GM23338 (cell line): ENCODE measurements at regions not wholly inside any gene's neighbourhood (a gene's known extent, or its start where the extent isn't known, plus 50 kb on each side); places are given as distances from the start of the nearest gene placed in this dataset.

Experiments
- ATAC-seq: fragments of 200-7000 bp; cut with Tn5 transposase; 3 replicates; pipeline ENCODE4 v1.9.1; 2020
- DNase-seq: peaks from one replicate; pipeline ENCODE4 v3.0.0-alpha.2; 2015; ENCODE audit warnings: low spot score
- H2AFZ ChIP-seq: fragments of 200-600 bp; sonication (generic); 2 replicates; pipeline ENCODE4 v1.8.0; 2016; ENCODE audit warnings: antibody characterized with exemption, mild to moderate bottlenecking, moderate library complexity
- H3F3A ChIP-seq: fragments of 200-600 bp; sonication (generic); replicated peaks from 2 replicates; pipeline ENCODE4 v1.8.0; 2017; ENCODE audit warnings: antibody characterized with exemption, mixed run types, low read depth
- H3K27ac ChIP-seq: fragments of 200-600 bp; sonication (generic); 2 replicates; pipeline ENCODE4 v1.6.1; 2016; ENCODE audit warnings: low read depth
- H3K27me3 ChIP-seq: fragments of 200-600 bp; sonication (generic); 2 replicates; pipeline ENCODE4 v1.8.0; 2016; ENCODE audit warnings: mild to moderate bottlenecking, mixed run types, moderate library complexity; ENCODE audit not compliant: insufficient read depth
- H3K36me3 ChIP-seq: fragments of 200-600 bp; sonication (generic); 2 replicates; pipeline ENCODE4 v1.8.0; 2016; ENCODE audit warnings: mild to moderate bottlenecking; ENCODE audit not compliant: insufficient read depth
- H3K4me1 ChIP-seq: fragments of 200-600 bp; sonication (generic); 2 replicates; pipeline ENCODE4 v1.8.0; 2016; ENCODE audit warnings: mild to moderate bottlenecking, moderate library complexity; ENCODE audit not compliant: insufficient read depth
- H3K4me2 ChIP-seq: fragments of 200-600 bp; sonication (generic); 2 replicates; pipeline ENCODE4 v1.7.1; 2017; ENCODE audit warnings: mixed run types
- H3K4me3 ChIP-seq: fragments of 200-600 bp; sonication (generic); 2 replicates; pipeline ENCODE4 v1.6.1; 2016; ENCODE audit warnings: mixed run types
- H3K79me2 ChIP-seq: fragments of 200-600 bp; sonication (generic); replicated peaks from 2 replicates; pipeline ENCODE4 v1.8.0; 2017; ENCODE audit warnings: mild to moderate bottlenecking; ENCODE audit not compliant: insufficient read depth
- H3K9me2 ChIP-seq: fragments of 200-600 bp; sonication (generic); 2 replicates; pipeline ENCODE4 v1.8.0; 2017; ENCODE audit not compliant: insufficient read depth
- H4K20me1 ChIP-seq: fragments of 200-600 bp; sonication (generic); replicated peaks from 2 replicates; pipeline ENCODE4 v1.8.0; 2017; ENCODE audit warnings: mild to moderate bottlenecking; ENCODE audit not compliant: insufficient read depth
- H3K27ac Mint-ChIP-seq: 2 replicates; pipeline ENCODE4 v1.8.0; 2020; ENCODE audit warnings: inconsistent platforms, mild to moderate bottlenecking, moderate library complexity, mixed read lengths
- H3K27me3 Mint-ChIP-seq: 3 replicates; pipeline ENCODE4 v1.8.0; 2022; ENCODE audit warnings: low read depth, mild to moderate bottlenecking, moderate library complexity, mixed read lengths, inconsistent platforms; ENCODE audit not compliant: insufficient read depth, poor library complexity
- H3K36me3 Mint-ChIP-seq: 3 replicates; pipeline ENCODE4 v1.8.0; 2021; ENCODE audit warnings: low read depth, mild to moderate bottlenecking, inconsistent platforms, moderate library complexity, mixed read lengths
- H3K4me1 Mint-ChIP-seq: 3 replicates; pipeline ENCODE4 v1.8.0; 2020; ENCODE audit warnings: mild to moderate bottlenecking, inconsistent platforms, mixed read lengths
- H3K4me3 Mint-ChIP-seq: 3 replicates; pipeline ENCODE4 v1.8.0; 2021; ENCODE audit warnings: moderate library complexity, mild to moderate bottlenecking, inconsistent platforms, mixed read lengths
- H3K9me3 Mint-ChIP-seq: 3 replicates; pipeline ENCODE4 v1.8.0; 2020; ENCODE audit warnings: moderate library complexity, mild to moderate bottlenecking, inconsistent platforms, mixed read lengths
- CREB1 ChIP-seq: fragments of 250-450 bp; sonication (Bioruptor Pico); IDR thresholded peaks from 2 replicates; pipeline ENCODE4 v1.5.0; 2020; ENCODE audit warnings: low read depth, mild to moderate bottlenecking, moderate library complexity
- EZH2 ChIP-seq: fragments of 200-600 bp; sonication (generic); IDR thresholded peaks from one replicate; pipeline ENCODE4 v1.8.0; 2017; ENCODE audit warnings: antibody characterized with exemption, mild to moderate bottlenecking, low read depth; ENCODE audit not compliant: unreplicated experiment
- EZH2phosphoT487 ChIP-seq: fragments of 200-600 bp; sonication (generic); IDR thresholded peaks from one replicate; pipeline ENCODE4 v1.8.1; 2018; ENCODE audit warnings: antibody characterized with exemption; ENCODE audit not compliant: unreplicated experiment
- JUNB ChIP-seq: IDR thresholded peaks from one replicate; pipeline ENCODE4 v1.6.1; 2016; ENCODE audit warnings: antibody characterized with exemption; ENCODE audit not compliant: unreplicated experiment
- NANOG ChIP-seq: IDR thresholded peaks from 2 replicates; pipeline ENCODE4 v1.6.1; 2016; ENCODE audit warnings: antibody characterized with exemption, borderline replicate concordance
- POLR2AphosphoS5 ChIP-seq: IDR thresholded peaks from 2 replicates; pipeline ENCODE4 v1.6.1; 2016; ENCODE audit warnings: antibody characterized with exemption, low read depth
- STAT1 ChIP-seq: IDR thresholded peaks from one replicate; pipeline ENCODE4 v1.6.1; 2016; ENCODE audit warnings: antibody characterized with exemption; ENCODE audit not compliant: unreplicated experiment
- ZNF114 ChIP-seq: fragments of 250-450 bp; sonication (Bioruptor Pico); IDR thresholded peaks from 2 replicates; pipeline ENCODE4 v1.5.0; 2020; ENCODE audit warnings: mild to moderate bottlenecking, moderate library complexity
- ZNF331 ChIP-seq: fragments of 250-450 bp; sonication (Bioruptor Pico); IDR thresholded peaks from 2 replicates; pipeline ENCODE4 v1.5.0; 2020; ENCODE audit warnings: low read depth, mild to moderate bottlenecking, moderate library complexity
- TF ChIP-seq, protein P1 (sequence below): IDR thresholded peaks from one replicate; pipeline ENCODE4 v1.6.1; 2018; ENCODE audit warnings: antibody characterized with exemption; ENCODE audit not compliant: unreplicated experiment
- TF ChIP-seq, protein P2 (sequence below): fragments of 250-450 bp; sonication (Bioruptor Pico); IDR thresholded peaks from 2 replicates; pipeline ENCODE4 v1.5.0; 2020; ENCODE audit warnings: mild to moderate bottlenecking, moderate library complexity
- TF ChIP-seq, protein P3 (sequence below), 2 experiments: fragments of 200-600 bp in 1 of 2; sonication (generic) in 1 of 2; conservative IDR thresholded peaks; 2 replicates each; pipeline versions ENCODE4 v1.5.1 to v1.6.1; 2016 to 2017; ENCODE audit warnings: antibody characterized with exemption in 2 of 2, low read depth in 2 of 2, mild to moderate bottlenecking in 2 of 2, moderate library complexity in 1 of 2
- TF ChIP-seq, protein P4 (sequence below): IDR thresholded peaks from 2 replicates; pipeline ENCODE4 v1.6.1; 2016; ENCODE audit warnings: antibody characterized with exemption

DNA sequence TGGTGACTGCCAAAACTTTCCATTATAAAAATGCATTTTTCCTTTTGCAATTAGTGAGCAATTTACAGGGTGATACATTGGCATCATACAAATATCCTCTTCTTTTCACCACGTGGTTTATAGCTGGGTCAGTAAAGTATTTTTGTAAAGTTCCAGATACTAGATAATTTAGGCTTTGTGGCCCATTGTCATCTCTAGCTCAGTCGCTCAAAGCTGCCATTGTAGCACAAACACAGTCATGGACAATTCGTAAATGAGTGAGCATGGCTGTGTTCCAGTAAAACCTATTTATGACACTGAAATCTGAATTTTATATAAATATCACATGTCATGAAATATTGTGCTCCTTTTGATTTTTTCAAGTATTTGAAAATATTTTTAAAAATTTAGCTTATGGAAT is 162.9 kb downstream of the USP12 start:
- no peaks in the 10 kb centered on the region for H3K36me3 Mint-ChIP-seq
- DNase-seq = no peak
- Histone ChIP-seq H3K36me3 (no peaks in the 10 kb centered on the region), H3K79me2 (no peaks in the 10 kb centered on the region), H3K27me3 (peaks cover 21% of the 10 kb centered on the region; the same call in 1 of the 2 replicates), H3K4me1 (peaks cover 13% of the 10 kb centered on the region; the same call in 1 of the 2 replicates), H2AFZ (no peak overlapping the region), H3K27ac (no peak overlapping the region), H3K9me2 (no peaks in the 10 kb centered on the region), H3K4me3 (no peak overlapping the region), H3K4me2 (no peak overlapping the region), H4K20me1 (no peaks in the 10 kb centered on the region), H3F3A (no peaks in the 10 kb centered on the region; the same call in 1 of the 2 replicates)
- H3K27ac Mint-ChIP-seq = no peak overlapping the region
- TF ChIP-seq STAT1 (no peak), EZH2phosphoT487 (no peak), NANOG (no peak), POLR2AphosphoS5 (no peak), ZNF114 (CRISPR knock-in tag) (no peak), EZH2 (no peak), ZNF331 (no peak), JUNB (no peak), CREB1 (CRISPR knock-in tag) (no peak)
- TF ChIP-seq, protein P1, sequence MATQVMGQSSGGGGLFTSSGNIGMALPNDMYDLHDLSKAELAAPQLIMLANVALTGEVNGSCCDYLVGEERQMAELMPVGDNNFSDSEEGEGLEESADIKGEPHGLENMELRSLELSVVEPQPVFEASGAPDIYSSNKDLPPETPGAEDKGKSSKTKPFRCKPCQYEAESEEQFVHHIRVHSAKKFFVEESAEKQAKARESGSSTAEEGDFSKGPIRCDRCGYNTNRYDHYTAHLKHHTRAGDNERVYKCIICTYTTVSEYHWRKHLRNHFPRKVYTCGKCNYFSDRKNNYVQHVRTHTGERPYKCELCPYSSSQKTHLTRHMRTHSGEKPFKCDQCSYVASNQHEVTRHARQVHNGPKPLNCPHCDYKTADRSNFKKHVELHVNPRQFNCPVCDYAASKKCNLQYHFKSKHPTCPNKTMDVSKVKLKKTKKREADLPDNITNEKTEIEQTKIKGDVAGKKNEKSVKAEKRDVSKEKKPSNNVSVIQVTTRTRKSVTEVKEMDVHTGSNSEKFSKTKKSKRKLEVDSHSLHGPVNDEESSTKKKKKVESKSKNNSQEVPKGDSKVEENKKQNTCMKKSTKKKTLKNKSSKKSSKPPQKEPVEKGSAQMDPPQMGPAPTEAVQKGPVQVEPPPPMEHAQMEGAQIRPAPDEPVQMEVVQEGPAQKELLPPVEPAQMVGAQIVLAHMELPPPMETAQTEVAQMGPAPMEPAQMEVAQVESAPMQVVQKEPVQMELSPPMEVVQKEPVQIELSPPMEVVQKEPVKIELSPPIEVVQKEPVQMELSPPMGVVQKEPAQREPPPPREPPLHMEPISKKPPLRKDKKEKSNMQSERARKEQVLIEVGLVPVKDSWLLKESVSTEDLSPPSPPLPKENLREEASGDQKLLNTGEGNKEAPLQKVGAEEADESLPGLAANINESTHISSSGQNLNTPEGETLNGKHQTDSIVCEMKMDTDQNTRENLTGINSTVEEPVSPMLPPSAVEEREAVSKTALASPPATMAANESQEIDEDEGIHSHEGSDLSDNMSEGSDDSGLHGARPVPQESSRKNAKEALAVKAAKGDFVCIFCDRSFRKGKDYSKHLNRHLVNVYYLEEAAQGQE = no peak
- TF ChIP-seq, protein P2, sequence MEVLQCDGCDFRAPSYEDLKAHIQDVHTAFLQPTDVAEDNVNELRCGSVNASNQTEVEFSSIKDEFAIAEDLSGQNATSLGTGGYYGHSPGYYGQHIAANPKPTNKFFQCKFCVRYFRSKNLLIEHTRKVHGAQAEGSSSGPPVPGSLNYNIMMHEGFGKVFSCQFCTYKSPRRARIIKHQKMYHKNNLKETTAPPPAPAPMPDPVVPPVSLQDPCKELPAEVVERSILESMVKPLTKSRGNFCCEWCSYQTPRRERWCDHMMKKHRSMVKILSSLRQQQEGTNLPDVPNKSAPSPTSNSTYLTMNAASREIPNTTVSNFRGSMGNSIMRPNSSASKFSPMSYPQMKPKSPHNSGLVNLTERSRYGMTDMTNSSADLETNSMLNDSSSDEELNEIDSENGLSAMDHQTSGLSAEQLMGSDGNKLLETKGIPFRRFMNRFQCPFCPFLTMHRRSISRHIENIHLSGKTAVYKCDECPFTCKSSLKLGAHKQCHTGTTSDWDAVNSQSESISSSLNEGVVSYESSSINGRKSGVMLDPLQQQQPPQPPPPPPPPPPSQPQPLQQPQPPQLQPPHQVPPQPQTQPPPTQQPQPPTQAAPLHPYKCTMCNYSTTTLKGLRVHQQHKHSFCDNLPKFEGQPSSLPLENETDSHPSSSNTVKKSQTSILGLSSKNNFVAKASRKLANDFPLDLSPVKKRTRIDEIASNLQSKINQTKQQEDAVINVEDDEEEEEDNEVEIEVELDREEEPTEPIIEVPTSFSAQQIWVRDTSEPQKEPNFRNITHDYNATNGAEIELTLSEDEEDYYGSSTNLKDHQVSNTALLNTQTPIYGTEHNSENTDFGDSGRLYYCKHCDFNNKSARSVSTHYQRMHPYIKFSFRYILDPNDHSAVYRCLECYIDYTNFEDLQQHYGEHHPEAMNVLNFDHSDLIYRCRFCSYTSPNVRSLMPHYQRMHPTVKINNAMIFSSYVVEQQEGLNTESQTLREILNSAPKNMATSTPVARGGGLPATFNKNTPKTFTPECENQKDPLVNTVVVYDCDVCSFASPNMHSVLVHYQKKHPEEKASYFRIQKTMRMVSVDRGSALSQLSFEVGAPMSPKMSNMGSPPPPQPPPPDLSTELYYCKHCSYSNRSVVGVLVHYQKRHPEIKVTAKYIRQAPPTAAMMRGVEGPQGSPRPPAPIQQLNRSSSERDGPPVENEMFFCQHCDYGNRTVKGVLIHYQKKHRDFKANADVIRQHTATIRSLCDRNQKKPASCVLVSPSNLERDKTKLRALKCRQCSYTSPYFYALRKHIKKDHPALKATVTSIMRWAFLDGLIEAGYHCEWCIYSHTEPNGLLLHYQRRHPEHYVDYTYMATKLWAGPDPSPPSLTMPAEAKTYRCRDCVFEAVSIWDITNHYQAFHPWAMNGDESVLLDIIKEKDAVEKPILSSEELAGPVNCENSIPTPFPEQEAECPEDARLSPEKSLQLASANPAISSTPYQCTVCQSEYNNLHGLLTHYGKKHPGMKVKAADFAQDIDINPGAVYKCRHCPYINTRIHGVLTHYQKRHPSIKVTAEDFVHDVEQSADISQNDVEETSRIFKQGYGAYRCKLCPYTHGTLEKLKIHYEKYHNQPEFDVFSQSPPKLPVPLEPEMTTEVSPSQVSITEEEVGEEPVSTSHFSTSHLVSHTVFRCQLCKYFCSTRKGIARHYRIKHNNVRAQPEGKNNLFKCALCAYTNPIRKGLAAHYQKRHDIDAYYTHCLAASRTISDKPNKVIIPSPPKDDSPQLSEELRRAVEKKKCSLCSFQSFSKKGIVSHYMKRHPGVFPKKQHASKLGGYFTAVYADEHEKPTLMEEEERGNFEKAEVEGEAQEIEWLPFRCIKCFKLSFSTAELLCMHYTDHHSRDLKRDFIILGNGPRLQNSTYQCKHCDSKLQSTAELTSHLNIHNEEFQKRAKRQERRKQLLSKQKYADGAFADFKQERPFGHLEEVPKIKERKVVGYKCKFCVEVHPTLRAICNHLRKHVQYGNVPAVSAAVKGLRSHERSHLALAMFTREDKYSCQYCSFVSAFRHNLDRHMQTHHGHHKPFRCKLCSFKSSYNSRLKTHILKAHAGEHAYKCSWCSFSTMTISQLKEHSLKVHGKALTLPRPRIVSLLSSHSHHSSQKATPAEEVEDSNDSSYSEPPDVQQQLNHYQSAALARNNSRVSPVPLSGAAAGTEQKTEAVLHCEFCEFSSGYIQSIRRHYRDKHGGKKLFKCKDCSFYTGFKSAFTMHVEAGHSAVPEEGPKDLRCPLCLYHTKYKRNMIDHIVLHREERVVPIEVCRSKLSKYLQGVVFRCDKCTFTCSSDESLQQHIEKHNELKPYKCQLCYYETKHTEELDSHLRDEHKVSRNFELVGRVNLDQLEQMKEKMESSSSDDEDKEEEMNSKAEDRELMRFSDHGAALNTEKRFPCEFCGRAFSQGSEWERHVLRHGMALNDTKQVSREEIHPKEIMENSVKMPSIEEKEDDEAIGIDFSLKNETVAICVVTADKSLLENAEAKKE (CRISPR knock-in tag) = no peak
- TF ChIP-seq, protein P3, sequence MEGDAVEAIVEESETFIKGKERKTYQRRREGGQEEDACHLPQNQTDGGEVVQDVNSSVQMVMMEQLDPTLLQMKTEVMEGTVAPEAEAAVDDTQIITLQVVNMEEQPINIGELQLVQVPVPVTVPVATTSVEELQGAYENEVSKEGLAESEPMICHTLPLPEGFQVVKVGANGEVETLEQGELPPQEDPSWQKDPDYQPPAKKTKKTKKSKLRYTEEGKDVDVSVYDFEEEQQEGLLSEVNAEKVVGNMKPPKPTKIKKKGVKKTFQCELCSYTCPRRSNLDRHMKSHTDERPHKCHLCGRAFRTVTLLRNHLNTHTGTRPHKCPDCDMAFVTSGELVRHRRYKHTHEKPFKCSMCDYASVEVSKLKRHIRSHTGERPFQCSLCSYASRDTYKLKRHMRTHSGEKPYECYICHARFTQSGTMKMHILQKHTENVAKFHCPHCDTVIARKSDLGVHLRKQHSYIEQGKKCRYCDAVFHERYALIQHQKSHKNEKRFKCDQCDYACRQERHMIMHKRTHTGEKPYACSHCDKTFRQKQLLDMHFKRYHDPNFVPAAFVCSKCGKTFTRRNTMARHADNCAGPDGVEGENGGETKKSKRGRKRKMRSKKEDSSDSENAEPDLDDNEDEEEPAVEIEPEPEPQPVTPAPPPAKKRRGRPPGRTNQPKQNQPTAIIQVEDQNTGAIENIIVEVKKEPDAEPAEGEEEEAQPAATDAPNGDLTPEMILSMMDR (conservative IDR thresholded peaks at IDR 0.05; ENCODE audit: low read depth in 2 of 2) = no peak
- TF ChIP-seq, protein P4, sequence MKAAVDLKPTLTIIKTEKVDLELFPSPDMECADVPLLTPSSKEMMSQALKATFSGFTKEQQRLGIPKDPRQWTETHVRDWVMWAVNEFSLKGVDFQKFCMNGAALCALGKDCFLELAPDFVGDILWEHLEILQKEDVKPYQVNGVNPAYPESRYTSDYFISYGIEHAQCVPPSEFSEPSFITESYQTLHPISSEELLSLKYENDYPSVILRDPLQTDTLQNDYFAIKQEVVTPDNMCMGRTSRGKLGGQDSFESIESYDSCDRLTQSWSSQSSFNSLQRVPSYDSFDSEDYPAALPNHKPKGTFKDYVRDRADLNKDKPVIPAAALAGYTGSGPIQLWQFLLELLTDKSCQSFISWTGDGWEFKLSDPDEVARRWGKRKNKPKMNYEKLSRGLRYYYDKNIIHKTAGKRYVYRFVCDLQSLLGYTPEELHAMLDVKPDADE = no peak
- H3K4me1 Mint-ChIP-seq = peaks cover 23% of the 10 kb centered on the region
- H3K27me3 Mint-ChIP-seq = peaks cover 19% of the 10 kb centered on the region
- ATAC-seq = no peak
- no peak overlapping the region for H3K4me3 Mint-ChIP-seq
- H3K9me3 Mint-ChIP-seq = no peaks in the 10 kb centered on the region
